Suprapubic skin (tissue), 3 donors: ENCODE measurements at regions not wholly inside any gene's neighbourhood (a gene's known extent, or its start where the extent isn't known, plus 50 kb on each side); places are given as distances from the start of the nearest gene placed in this dataset.

Experiments
- CTCF ChIP-seq, 2 donors: fragments of 200-600 bp in 1 of 2; fragments of 450-650 bp in 1 of 2; sonication (generic) in 1 of 2; IDR thresholded peaks; one replicate each; pipeline ENCODE4 v1.5.1; 2016 to 2019; ENCODE audit warnings: antibody characterized with exemption in 2 of 2, mild to moderate bottlenecking in 1 of 2, moderate library complexity in 1 of 2
- EP300 ChIP-seq: sonication (generic); formaldehyde crosslinking; IDR thresholded peaks from one replicate; pipeline ENCODE4 v1.6.1; 2017; ENCODE audit warnings: antibody characterized with exemption
- POLR2A ChIP-seq, 2 donors: fragments of 450-650 bp; IDR thresholded peaks; one replicate each; pipeline ENCODE4 v1.6.1; 2017; ENCODE audit warnings: antibody characterized with exemption in 2 of 2, mild to moderate bottlenecking in 2 of 2, moderate library complexity in 2 of 2

- TF ChIP-seq CTCF (IDR thresholded peaks at IDR 0.05): no peak
- no peak for TF ChIP-seq POLR2A (IDR thresholded peaks at IDR 0.05)
- TF ChIP-seq EP300: no peak
Observed at GRCh38 chr15:75149867-75150709, 51.6 kb upstream of the C15orf39 start.
